PC-3 (cell line): ENCODE measurements at regions not wholly inside any gene's neighbourhood (a gene's known extent, or its start where the extent isn't known, plus 50 kb on each side); places are given as distances from the start of the nearest gene placed in this dataset.
"Not testable (repeated sequence)": the region's sequence is repeated elsewhere in the genome, so short reads cannot be mapped to it uniquely, and the experiment has no call there.

Experiments
- CTCF ChIP-seq: fragments of 300-600 bp; sonication (generic); conservative IDR thresholded peaks from 2 replicates; pipeline ENCODE4 v1.5.1; 2017; ENCODE audit warnings: antibody characterized with exemption, low read depth, mild to moderate bottlenecking, low read length
- EZH2 ChIP-seq: fragments of 300-600 bp; sonication (generic); IDR thresholded peaks from one replicate; pipeline ENCODE4 v1.6.1; 2017; ENCODE audit warnings: antibody characterized with exemption, mild to moderate bottlenecking, low read length; ENCODE audit not compliant: unreplicated experiment
- EZH2phosphoT487 ChIP-seq: fragments of 300-600 bp; sonication (generic); IDR thresholded peaks from 2 replicates; pipeline ENCODE4 v1.6.1; 2018; ENCODE audit warnings: mild to moderate bottlenecking, antibody characterized with exemption, low read length, borderline replicate concordance

DNA sequence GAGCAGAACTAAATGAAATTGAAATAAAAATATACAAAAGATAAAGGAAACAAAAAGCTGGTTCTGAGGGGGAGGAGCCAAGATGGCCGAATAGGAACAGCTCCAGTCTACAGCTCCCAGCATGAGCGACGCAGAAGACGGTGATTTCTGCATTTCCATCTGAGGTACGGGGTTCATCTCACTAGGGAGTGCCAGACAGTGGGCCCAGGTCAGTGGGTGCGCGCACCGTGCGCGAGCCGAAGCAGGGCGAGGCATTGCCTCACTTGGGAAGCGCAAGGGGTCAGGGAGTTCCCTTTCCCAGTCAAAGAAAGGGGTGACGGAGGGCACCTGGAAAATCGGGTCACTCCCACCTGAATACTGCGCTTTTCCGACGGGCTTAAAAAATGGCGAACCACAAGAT, 324.2 kb downstream of the METTL4 start:
- TF ChIP-seq CTCF, EZH2, EZH2phosphoT487: not testable (repeated sequence)
